Epithelial cell of proximal tubule (primary cell): ENCODE measurements at regions not wholly inside any gene's neighbourhood (a gene's known extent, or its start where the extent isn't known, plus 50 kb on each side); places are given as distances from the start of the nearest gene placed in this dataset.
A peak's percentile ranks its signal among the peaks of the same experiment; 100 is the strongest.
"Not testable (repeated sequence)": the region's sequence is repeated elsewhere in the genome, so short reads cannot be mapped to it uniquely, and the experiment has no call there.

Experiments used
- DNase-seq: peaks from one replicate; pipeline ENCODE4 v3.0.0-alpha.2; 2011; ENCODE audit warnings: low read depth
- H3K4me3 ChIP-seq: 2 replicates; pipeline ENCODE4 v1.5.1; 2011; ENCODE audit warnings: low read depth, mild to moderate bottlenecking, low read length
- CTCF ChIP-seq: conservative IDR thresholded peaks from 2 replicates; pipeline ENCODE4 v1.5.1; 2012; ENCODE audit warnings: low read depth, mild to moderate bottlenecking, low read length

- no peak for TF ChIP-seq CTCF
- no peak for DNase-seq
- no peak overlapping the region for H3K4me3 ChIP-seq
These were observed 126.6 kb downstream of the LAT start for GRCh38 chr16:29111421-29111820.

- not testable (repeated sequence) for H3K4me3 ChIP-seq, DNase-seq
These were observed 123.8 kb downstream of the LAT start for GRCh38 chr16:29108625-29109169.

GRCh38 chr16:29107299-29107698, 122.4 kb downstream of the LAT start:
- no peak for DNase-seq
- TF ChIP-seq CTCF, result no peak
- H3K4me3 ChIP-seq, result no peak overlapping the region

- not testable (repeated sequence) for DNase-seq, H3K4me3 ChIP-seq
These were observed 121.5 kb downstream of the LAT start for GRCh38 chr16:29106259-29106908.

- H3K4me3 ChIP-seq, DNase-seq: not testable (repeated sequence)
These were observed 119.7 kb downstream of the LAT start for GRCh38 chr16:29104600-29104999.

GRCh38 chr16:29097965-29098364, 113.1 kb downstream of the LAT start:
- H3K4me3 ChIP-seq, DNase-seq: not testable (repeated sequence)

GRCh38 chr16:29094729-29095624, 110.1 kb downstream of the LAT start:
- not testable (repeated sequence) for DNase-seq, H3K4me3 ChIP-seq

- not testable (repeated sequence) for H3K4me3 ChIP-seq, DNase-seq
These were observed 109.5 kb downstream of the LAT start for GRCh38 chr16:29094325-29094724.

GRCh38 chr16:29089679-29090078, 104.8 kb downstream of the LAT start:
- not testable (repeated sequence) for H3K4me3 ChIP-seq, DNase-seq

- not testable (repeated sequence) for DNase-seq, H3K4me3 ChIP-seq
These were observed 102.8 kb downstream of the LAT start for GRCh38 chr16:29087673-29088072.

GRCh38 chr16:29081829-29082639, 97.2 kb downstream of the LAT start:
- peak overlapping the region; percentile 31 for H3K4me3 ChIP-seq
- DNase-seq, result not testable (repeated sequence)

- DNase-seq, result not testable (repeated sequence)
- H3K4me3 ChIP-seq, result peak overlapping the region; percentile 23
These were observed 89.9 kb downstream of the LAT start for GRCh38 chr16:29074554-29075402.

- not testable (repeated sequence) for H3K4me3 ChIP-seq, DNase-seq
These were observed 77.4 kb downstream of the LAT start for GRCh38 chr16:29062235-29062634.

- DNase-seq, H3K4me3 ChIP-seq: not testable (repeated sequence)
These were observed 76.6 kb downstream of the LAT start for GRCh38 chr16:29061467-29061921.
